HG03066 (cell line): ENCODE measurements at regions not wholly inside any gene's neighbourhood (a gene's known extent, or its start where the extent isn't known, plus 50 kb on each side); places are given as distances from the start of the nearest gene placed in this dataset.

Source experiments
- ATAC-seq: cut with Tn5 transposase; IDR thresholded peaks from one replicate; pipeline ENCODE4 v1.9.1; 2021; ENCODE audit warnings: low read depth; ENCODE audit not compliant: unreplicated experiment

- ATAC-seq, result no peak
These were observed 310.7 kb downstream of the TNS1 start for GRCh38 chr2:217691920-217692666.

- ATAC-seq, result no peak
These were observed 311.3 kb downstream of the TNS1 start for GRCh38 chr2:217691516-217691915.

- ATAC-seq, result no peak
These were observed 313.7 kb downstream of the TNS1 start for GRCh38 chr2:217689053-217689452.

- ATAC-seq, result no peak
These were observed 314.3 kb downstream of the TNS1 start for GRCh38 chr2:217688494-217688893.

DNA sequence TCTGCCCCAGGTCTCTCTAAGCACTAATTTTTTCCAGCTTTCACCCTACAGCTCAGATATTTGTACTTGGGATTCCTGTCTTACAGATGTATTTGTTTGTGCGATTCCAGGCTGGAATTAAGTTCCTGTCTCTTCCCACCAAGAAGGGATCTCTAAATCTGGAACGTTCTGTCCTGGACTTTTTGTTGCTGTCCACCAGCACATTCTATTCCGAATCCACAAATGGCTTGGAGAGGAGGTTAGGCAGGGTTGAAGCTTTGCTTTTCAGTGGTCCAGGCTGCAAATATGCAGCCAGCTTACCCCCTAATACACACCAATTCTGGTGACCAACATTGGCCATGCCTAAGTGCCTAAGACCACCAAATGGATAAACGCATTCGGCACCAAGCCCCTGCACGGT is 315.0 kb downstream of the TNS1 start:
- no peak for ATAC-seq

DNA sequence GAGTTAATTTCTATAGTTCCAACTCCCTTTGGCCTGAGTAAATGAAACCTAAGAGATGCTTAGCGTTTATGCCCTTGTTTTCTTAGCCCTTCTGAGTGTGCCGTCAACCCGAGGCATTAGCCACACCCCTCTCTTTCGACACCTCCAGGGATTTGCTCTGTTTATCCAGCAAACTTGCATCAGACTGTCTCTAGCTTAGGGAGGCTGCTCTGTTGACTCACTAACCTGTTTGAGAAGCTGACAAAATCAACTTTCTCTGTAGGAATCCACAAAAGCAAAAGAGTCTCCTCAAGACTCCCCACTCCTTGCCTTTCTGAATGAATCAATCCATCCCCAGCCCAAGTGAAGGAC is 317.6 kb downstream of the TNS1 start:
- no peak for ATAC-seq

DNA sequence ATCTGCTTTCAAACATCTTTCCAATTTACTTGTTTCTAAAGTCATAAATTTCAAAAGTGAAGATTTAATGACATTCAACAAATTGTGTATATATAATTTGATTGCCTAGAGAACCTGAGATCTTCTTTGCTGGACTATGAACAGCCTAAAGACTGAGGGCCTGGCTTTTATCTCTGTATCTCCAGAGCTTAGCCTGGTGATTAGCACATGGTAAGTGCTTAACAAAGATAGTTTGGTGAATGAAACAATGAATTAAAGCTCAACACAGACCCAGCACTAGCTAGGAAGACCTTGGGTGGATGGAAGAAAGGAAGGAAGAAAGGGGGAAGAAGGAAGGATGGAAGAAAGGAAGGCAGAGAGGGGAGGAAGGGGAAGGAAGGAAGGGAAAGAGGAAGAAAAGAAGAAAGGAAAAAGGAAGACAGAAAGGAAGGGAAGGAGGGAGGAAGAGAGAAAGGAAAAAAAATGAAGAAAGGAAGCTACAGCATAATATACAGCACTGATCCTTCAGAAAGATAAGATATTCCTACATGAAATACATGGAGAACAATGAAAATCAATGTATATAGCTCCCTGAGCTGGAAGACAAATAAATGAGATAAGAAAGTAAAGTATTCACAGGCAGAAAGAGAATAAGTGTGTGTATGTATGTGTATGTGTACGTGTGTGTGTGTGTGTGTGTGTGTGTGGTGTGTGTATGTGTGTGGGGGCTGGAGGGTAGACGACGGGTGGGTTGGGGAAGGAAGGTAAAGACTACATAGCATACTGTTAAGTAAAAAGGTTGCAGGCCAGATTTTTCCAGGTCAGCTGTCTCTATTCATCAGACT is 318.2 kb downstream of the TNS1 start:
- ATAC-seq, result no peak

- ATAC-seq, result no peak
These were observed 319.5 kb downstream of the TNS1 start for GRCh38 chr2:217683106-217683870.

- ATAC-seq, result no peak
These were observed 321.0 kb downstream of the TNS1 start for GRCh38 chr2:217681791-217682190.

DNA sequence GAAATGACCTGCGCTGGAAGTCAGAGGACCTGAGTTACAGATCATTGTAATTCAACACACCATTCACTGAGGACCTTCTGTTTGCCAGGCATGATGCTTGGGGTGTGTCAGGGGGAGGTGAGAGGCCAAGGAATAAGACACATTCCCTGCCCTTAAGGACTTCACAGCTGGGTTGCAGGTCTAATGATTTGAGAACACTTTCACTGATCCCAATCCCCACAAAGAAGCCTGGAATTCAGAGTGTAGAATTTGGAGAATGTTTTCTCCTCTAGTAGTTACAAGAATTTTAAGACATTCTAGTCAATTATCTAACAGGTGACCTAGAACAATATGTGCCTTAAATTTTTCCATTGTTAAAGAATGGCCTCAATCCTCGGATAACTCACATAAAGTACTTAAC is 322.4 kb downstream of the TNS1 start:
- ATAC-seq, result no peak

DNA sequence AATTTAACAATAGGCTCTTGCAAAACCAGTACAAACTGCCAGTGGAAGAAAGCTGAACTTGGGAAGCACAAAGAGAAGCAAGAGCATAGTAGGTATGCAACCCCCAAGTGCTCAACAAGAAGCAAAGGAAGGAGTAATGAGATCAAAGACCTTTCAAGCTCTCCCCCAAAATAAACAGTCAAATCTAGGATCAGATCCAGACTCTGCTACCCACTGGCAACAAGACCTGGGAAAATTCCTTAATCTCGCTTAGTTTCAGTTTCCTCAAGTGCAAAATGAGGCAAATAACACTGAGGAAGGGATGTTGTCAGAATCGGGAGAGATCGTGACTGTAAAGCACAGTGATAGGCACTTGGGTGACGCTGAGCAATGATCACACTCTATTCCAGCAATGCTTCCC is 329.2 kb downstream of the TNS1 start:
- ATAC-seq, result no peak

DNA sequence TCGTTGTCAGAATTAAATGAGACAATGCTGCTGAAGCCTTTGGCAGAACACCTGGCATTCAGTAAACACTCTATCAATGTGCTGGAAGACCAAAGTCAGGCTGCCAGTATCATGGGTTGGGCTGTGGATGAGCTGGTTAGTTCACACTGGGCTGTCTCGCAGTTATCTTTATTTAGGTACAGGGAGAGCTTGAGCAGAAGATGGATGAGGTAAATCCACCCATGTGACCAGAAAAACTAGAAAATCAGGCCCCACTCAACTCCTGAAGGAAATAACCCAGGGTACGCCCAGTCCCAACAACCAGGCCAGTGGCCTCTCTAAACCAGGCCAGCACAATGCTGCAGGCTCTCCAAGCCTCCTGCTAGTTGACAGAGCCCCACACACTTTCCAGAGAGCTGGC is 330.3 kb downstream of the TNS1 start:
- ATAC-seq, result no peak

DNA sequence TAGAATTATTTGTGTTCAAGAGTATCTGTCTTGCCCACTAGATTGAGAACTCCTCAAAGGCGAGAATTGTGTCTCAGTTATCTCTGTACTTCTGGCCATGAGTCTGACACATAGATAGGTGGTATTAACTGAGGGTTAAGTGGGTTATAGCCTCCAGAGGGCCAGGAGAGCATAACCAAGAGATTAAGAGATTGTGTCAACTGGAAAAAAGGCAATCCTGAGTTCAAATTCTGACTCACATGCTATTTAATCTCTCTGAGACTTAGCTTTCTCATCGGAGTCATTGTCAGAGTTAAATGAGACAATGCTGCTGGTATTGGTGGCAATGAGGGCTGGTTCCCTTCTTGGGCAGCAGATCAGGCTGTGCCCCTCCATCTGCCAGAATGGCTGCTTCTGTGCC is 330.9 kb downstream of the TNS1 start:
- no peak for ATAC-seq

- ATAC-seq, result no peak
These were observed 331.7 kb downstream of the TNS1 start for GRCh38 chr2:217671075-217671474.

GRCh38 chr2:217669831-217670230 is 333.0 kb downstream of the TNS1 start:
- no peak for ATAC-seq

- no peak for ATAC-seq
These were observed 335.3 kb downstream of the TNS1 start for GRCh38 chr2:217667512-217667911.

DNA sequence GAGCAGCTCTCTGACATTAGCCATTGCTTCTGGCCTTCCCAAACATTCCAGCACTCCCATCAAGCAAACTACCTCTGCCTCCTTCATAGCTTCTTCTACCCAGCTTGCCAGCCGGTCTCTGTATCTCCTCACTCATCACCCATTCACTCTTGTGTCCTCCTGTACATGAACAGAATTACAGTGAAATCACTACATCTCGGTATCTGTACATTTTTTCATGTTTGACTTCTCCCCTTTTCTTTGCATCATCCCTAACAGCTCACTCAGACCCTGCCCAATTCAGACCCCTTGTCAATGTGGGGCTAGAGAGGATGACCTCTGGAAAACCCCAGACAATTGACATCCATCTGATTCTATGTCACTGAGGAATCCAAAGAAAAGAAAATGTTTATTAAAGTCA is 335.8 kb downstream of the TNS1 start:
- ATAC-seq, result no peak

DNA sequence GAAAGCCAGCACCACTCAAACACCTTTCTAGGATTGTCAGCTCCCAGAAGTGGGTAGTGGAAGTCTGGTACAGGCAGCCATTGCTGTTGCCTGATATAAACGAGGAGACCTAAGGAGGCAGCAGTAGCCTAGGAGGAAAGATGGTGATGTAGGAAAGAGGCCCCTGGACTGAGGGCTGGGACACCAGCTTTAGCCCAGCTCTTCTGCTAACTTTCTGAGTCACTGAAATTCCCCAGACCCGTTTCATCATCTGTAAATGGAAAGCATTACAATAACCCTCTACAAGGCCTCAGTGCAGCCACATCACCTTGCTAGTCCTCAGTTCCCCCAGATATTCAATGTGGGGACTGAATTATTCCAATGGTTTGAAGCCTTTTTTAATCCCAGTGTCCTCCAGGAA is 336.5 kb downstream of the TNS1 start:
- ATAC-seq, result no peak

- no peak for ATAC-seq
These were observed 338.0 kb downstream of the TNS1 start for GRCh38 chr2:217664761-217665160.

GRCh38 chr2:217662984-217663602 is 339.7 kb downstream of the TNS1 start:
- no peak for ATAC-seq

GRCh38 chr2:217661378-217661777 is 341.4 kb downstream of the TNS1 start:
- no peak for ATAC-seq
